ENCODE measurements at regions not wholly inside any gene's neighbourhood (a gene's known extent, or its start where the extent isn't known, plus 50 kb on each side); places are given as distances from the start of the nearest gene placed in this dataset.

DNA sequence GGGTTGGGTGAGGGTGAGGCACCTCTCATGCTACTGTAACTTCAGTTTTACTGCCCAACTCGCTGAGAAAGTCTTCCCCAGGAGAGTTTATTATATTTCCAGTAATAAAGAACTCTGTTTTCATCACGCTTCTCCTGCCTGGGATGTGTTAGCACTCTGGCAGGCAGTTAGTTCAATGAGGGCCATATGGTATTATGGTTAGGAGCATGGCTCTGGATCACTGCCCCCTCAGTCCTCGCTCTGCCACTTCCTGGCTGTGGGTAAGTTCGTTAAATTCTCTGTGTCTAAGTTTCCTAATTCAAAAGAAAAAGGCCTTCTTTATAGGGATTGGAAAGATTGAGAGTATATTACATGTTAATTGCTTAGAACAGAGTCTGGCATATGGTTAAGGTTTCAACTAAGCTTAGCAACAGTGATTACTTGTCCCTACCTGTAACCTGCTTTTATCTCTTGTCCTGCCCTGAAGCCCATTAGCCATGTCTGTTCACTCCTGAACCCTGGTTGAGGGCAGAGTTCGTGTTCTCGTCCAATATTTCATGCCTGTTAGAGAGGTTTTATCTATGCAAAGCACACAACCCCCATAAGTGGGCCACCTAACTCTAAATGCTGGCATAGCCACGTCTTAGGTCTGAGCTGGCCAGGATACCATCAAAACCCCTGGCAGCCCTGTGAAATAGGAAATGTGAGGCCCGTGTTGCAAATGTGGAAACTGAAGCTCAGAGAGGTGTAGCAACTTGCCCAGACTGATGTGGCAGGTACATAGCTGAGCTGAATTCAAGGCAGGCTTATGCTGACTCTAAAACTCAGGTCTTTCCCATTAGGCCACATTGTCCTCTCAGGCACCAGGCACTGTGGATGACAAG is 342.5 kb upstream of the JARID2 start:
- DNase-seq, result no peak

DNA sequence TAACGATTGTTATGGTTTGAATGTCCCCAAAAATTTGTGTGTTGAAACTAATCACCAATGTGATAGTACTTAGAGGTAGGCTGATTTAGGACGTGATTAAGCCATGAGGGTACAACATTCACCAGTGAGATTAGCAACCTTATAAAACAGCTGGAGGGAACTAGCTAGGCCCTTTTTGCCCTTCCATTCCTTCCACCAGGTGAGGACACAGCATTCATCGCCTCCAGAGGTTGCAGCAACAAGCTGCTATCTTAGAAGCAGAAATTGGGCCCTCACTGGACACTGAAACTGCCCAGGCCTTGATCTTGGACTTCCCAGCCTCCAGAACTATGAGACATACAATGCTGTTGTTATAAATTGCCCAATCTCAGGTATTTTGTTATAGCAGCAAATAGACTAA is 340.7 kb upstream of the JARID2 start:
- no peak for DNase-seq

DNA sequence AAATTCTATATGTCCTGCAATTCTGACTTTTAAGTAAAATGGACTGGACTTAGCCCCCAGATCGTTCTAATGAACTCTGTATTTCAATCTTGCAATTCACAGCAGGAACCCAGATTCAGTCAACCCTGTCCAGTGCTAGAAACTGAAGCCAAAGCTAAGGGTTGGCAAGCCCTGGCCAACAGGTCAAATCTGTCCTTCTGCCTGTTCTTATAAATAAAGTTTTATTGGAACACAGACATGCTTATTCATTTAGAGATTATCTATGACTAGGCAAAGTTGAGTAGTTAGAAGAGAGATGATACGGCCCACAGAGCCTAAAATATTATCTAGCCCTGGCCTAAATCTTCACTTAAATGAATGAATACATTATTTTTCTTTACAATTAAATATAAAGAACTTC is 339.2 kb upstream of the JARID2 start:
- no peak for DNase-seq

GRCh38 chr6:14910692-14911547 is 334.9 kb upstream of the JARID2 start:
- no peak for DNase-seq

DNA sequence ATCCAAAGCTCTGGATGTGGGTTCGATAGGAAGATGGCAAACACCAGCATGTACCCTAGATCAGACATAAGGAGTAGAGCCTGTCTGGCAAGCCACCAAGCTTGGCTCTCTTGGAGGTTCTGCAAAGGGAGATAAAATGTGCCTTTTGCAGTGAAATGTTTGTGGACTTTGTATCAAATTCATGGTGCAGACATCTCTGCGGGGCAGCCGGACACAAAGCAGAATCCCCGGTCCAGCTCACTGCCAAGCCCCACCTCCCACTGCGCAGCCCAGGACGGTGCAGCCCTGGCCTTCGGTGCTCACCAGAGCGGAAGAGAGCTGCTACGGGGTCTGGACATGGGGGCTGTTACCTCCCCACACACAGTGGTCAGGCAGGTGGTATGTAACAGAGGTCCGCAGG is 333.6 kb upstream of the JARID2 start:
- no peak for DNase-seq

GRCh38 chr6:14912706-14913105 is 333.2 kb upstream of the JARID2 start:
- DNase-seq, result no peak

DNA sequence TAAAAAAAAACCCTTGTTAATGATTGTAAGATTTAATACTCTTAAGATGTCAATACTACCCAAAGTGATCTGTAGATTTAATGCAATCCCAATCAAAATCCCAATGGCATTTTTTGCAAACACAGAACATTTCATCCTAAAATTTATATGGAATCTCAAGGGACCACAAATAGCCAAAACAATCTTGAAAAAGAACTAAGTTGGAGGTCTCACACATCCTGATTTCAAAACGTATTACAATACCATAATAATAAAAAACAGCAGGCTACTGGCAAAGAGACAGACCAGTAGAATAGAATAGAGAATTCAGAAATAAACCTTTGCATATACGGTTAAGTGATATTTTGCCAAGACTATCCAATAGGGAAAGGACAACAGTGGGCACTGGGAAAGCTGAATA is 331.9 kb upstream of the JARID2 start:
- no peak for DNase-seq

DNA sequence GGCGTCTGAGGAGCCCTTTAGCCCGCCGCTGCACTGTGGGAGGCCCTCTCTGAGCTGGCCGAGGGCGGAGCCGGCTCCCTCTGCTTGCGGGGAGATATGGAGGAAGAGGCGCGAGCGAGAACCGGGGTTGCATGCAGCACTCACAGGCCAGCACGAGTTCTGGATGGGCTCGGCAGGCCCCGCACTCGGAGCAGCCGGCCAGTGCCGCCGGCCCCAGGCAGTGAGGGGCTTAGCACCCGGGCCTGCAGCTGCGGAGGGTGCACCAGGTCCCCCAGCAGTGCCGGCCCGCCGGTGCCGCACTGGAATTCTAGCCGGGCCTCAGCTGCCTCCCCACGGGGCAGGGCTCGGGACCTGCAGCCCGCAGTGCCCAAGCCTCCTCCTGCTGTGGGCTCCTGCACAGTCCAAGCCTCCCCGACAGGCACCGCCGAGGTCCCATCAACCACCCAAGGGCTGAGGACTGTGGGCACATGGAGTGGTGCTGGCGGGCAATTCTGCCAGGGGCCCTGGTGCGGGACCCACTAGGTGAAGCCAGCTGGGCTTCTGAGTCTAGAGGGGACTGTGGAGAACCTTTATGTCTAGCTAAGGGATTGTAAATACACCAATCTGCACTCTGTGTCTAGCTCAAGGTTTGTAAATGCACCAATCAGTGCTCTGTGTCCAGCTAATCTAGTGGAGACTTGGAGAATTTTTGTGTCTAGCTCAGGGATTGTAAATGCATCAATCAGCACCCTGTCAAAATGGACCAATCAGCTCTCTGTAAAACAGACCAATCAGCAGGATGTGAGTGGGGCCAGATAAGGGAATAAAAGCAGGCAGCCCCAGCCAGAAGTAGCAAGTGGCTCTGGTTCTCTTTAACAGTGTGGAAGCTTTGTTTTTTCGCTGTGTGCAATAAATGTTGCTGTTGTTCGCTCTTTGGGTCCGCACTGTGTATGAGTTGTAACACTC is 329.7 kb upstream of the JARID2 start:
- no peak for DNase-seq

- DNase-seq, result no peak
Measured at GRCh38 chr6:14917109-14917910, 328.6 kb upstream of the JARID2 start.

DNA sequence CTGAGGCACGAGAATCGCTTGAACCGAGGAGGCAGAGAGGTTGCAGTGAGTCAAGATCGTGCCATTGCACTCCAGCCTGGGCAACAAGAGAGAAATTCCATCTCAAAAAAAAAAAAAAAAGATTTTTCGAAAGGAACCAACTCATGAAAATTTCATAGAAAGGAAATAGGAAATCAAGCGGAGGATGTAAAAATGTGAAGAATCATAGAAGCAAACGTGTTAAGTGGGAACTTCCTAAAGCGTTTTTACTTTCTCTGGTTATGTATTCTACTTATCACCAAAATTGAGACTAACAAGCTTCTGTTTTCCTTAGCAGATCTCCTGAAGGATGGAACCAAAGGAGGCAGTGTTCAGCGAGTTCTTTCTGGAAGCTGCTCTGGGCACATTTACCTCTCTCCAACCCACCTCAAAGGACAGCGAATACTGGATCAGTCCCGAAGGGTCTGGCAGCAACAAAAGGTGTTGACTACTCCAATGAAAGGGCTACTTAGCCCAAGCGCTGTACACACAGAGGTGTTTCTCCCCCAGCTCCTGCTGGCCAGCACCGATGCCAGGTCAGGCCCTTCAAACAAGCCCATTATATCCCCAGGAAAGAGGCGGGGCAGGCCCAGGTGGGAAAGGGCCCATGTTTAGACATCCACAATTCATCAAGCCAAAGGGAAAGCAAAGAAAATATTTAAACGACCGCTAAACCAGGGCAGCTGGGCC is 327.5 kb upstream of the JARID2 start:
- no peak for DNase-seq

- no peak for DNase-seq
Measured at GRCh38 chr6:14919038-14919670, 326.7 kb upstream of the JARID2 start.

GRCh38 chr6:14920276-14920675 is 325.6 kb upstream of the JARID2 start:
- no peak for DNase-seq

DNA sequence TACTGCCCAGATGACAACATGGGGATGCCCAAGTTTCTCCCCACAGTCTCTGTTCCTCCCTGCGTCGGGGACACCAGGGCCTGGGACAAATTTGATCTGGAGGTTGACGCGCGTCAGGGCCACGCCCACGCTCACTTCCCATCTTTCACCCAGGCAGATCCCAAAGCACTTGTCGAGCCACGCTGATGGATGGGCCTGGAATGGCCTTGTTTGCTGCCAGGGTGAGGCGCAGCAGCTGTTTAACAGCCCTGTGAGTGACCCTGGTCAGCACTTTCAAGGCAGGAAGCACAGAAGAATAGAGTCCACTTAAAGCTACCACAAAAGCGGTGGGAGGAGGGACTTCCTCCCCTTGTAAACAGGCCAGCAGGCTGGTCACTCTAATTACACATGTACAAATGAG is 324.7 kb upstream of the JARID2 start:
- no peak for DNase-seq

DNA sequence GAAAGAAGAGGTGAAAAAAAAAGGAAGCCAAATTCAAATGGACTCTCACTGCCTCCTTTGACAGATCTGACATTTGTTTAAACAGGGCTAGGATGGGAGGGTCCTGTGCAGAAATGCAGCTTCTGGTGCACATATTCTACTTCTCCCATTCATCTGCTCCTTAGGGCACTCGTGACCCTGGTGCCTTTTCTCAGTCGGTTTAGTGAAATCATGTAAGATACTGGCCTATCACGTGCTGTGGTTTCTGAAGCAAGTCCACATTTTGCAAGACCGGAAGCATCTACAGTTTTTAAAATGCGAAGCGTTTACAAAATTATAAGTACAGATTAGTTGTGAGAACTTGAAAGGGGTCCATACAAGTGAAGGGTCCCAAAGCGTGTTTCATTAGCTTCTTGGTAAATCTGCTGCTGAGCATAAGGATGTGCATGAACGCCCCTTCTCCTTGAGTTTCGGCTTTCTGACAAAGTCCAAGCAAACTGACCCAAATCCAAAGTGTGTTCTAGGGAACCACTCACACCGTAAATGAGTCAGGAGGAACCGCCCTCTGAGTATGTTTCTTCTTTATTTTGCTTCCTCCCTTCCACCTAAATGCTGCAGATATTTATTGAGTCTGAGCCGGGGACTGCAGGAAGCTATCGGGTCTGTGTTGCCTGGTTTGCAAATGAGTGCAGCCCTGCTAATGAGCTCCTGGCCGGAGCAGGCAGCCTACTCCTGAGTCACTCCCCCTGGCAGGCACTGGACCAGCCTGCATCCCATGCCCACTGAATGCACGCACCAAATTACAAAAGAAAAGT is 323.8 kb upstream of the JARID2 start:
- DNase-seq, result no peak

- DNase-seq, result no peak
Measured at GRCh38 chr6:14922706-14923460, 323.0 kb upstream of the JARID2 start.

- DNase-seq, result peak; percentile 18
Measured at GRCh38 chr6:14924126-14925024, 321.5 kb upstream of the JARID2 start.

- no peak for DNase-seq
Measured at GRCh38 chr6:14925025-14925698, 320.7 kb upstream of the JARID2 start.

- no peak for DNase-seq
Measured at GRCh38 chr6:14925699-14926026, 320.2 kb upstream of the JARID2 start.
